Vagina (tissue), 2 donors: ENCODE measurements at regions not wholly inside any gene's neighbourhood (a gene's known extent, or its start where the extent isn't known, plus 50 kb on each side); places are given as distances from the start of the nearest gene placed in this dataset.
"Not testable (repeated sequence)": the region's sequence is repeated elsewhere in the genome, so short reads cannot be mapped to it uniquely, and the experiment has no call there.

Experiments used
- POLR2A ChIP-seq, 2 donors: fragments of 450-650 bp; IDR thresholded peaks; one replicate each; pipeline ENCODE4 v1.6.1; 2017; ENCODE audit warnings: antibody characterized with exemption in 2 of 2, mild to moderate bottlenecking in 2 of 2, moderate library complexity in 2 of 2
- POLR2AphosphoS5 ChIP-seq, 2 donors: sonication (generic); formaldehyde crosslinking; IDR thresholded peaks; one replicate each; pipeline ENCODE4 v1.9.0; 2017; ENCODE audit warnings: antibody characterized with exemption in 2 of 2, mild to moderate bottlenecking in 2 of 2, low read depth in 1 of 2; ENCODE audit not compliant: insufficient read depth in 1 of 2
- TF ChIP-seq, protein P1 (sequence below), 3 experiments: fragments of 450-650 bp in 2 of 3; fragments of 200-600 bp in 1 of 3; sonication (generic) in 1 of 3; IDR thresholded peaks; one replicate each; pipeline ENCODE4 v1.5.1; 2017 to 2019; ENCODE audit warnings: antibody characterized with exemption in 3 of 3, mild to moderate bottlenecking in 2 of 3, moderate library complexity in 2 of 3

DNA sequence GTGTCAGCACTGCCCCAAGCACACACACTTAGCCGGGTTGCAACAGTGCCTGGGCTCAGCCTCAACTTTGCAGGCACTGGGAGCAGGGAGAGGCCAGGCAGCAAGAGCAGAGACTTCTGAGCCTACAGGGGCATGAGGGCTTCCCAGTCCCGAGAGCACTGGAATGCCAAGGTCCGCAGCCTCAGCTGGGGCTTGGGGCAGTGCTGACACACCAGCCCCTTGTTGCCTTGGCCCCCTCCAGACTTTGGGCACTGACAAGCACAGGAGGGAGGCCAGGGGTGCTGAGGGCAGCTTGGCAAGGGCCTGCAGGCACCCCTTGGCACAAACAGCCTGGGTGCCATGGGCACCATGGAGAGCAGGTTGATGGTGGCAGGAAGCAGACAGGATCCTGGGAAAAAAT is 531.1 kb upstream of the SLC39A10 start:
- not testable (repeated sequence) for TF ChIP-seq POLR2AphosphoS5 (IDR thresholded peaks at IDR 0.05; ENCODE audit: insufficient read depth in 1 of 2, low read depth in 1 of 2); POLR2A (IDR thresholded peaks at IDR 0.05)
- TF ChIP-seq, protein P1, sequence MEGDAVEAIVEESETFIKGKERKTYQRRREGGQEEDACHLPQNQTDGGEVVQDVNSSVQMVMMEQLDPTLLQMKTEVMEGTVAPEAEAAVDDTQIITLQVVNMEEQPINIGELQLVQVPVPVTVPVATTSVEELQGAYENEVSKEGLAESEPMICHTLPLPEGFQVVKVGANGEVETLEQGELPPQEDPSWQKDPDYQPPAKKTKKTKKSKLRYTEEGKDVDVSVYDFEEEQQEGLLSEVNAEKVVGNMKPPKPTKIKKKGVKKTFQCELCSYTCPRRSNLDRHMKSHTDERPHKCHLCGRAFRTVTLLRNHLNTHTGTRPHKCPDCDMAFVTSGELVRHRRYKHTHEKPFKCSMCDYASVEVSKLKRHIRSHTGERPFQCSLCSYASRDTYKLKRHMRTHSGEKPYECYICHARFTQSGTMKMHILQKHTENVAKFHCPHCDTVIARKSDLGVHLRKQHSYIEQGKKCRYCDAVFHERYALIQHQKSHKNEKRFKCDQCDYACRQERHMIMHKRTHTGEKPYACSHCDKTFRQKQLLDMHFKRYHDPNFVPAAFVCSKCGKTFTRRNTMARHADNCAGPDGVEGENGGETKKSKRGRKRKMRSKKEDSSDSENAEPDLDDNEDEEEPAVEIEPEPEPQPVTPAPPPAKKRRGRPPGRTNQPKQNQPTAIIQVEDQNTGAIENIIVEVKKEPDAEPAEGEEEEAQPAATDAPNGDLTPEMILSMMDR (IDR thresholded peaks at IDR 0.05), result not testable (repeated sequence)
